ENCODE measurements at regions not wholly inside any gene's neighbourhood (a gene's known extent, or its start where the extent isn't known, plus 50 kb on each side); places are given as distances from the start of the nearest gene placed in this dataset.

DNA sequence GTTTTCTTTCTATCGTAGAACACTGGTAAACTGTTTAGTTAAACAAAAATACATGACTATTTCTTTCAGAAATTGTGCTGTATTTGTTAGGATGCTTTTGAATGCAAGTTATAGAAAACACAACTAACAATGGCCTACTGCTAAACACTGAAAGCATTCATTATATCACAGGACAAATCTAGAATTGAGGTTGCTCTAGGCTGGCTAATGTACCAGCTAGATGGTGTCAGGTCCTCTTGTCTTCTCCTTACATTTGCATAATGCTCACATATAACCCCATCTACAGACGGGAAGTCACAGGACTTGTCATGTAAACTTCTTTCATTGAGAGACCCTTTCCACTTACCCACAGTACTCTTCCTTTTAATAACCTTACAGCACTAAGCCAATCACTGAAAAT, 586.8 kb downstream of the DSC3 start:
- TF ChIP-seq, protein P1, sequence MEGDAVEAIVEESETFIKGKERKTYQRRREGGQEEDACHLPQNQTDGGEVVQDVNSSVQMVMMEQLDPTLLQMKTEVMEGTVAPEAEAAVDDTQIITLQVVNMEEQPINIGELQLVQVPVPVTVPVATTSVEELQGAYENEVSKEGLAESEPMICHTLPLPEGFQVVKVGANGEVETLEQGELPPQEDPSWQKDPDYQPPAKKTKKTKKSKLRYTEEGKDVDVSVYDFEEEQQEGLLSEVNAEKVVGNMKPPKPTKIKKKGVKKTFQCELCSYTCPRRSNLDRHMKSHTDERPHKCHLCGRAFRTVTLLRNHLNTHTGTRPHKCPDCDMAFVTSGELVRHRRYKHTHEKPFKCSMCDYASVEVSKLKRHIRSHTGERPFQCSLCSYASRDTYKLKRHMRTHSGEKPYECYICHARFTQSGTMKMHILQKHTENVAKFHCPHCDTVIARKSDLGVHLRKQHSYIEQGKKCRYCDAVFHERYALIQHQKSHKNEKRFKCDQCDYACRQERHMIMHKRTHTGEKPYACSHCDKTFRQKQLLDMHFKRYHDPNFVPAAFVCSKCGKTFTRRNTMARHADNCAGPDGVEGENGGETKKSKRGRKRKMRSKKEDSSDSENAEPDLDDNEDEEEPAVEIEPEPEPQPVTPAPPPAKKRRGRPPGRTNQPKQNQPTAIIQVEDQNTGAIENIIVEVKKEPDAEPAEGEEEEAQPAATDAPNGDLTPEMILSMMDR (conservative IDR thresholded peaks at IDR 0.05 in 1 of 2, IDR thresholded peaks at IDR 0.05 in 1 of 2; ENCODE audit: low read depth in 1 of 2, low read length in 2 of 2) = no peak
- no peak for TF ChIP-seq EZH2 (IDR thresholded peaks at IDR 0.05; ENCODE audit: low read length, missing control alignments)

Data from fibroblast of lung (primary cell).